Motor neuron (in vitro differentiated cells): ENCODE measurements at regions not wholly inside any gene's neighbourhood (a gene's known extent, or its start where the extent isn't known, plus 50 kb on each side); places are given as distances from the start of the nearest gene placed in this dataset.

ENCODE experiments used
- ATAC-seq, 8 experiments: fragments of 200-7000 bp; cut with Tn5 transposase; replicated peaks in 6 of 8; 2 replicates each; pipeline ENCODE4 v1.8.0; 2021; ENCODE audit warnings: mild to moderate bottlenecking in 8 of 8, moderate library complexity in 8 of 8
- H3K27ac ChIP-seq, 2 donors: fragments of 250-450 bp; sonication (Bioruptor Pico); 2 replicates each; pipeline ENCODE4 v1.9.0; 2021; ENCODE audit warnings: antibody characterized with exemption in 2 of 2, mild to moderate bottlenecking in 2 of 2, moderate library complexity in 1 of 2
- H3K4me1 ChIP-seq, 2 donors: fragments of 250-450 bp; sonication (Bioruptor Pico); replicated peaks in 1 of 2; 2 replicates each; pipeline ENCODE4 v1.6.1; 2021; ENCODE audit warnings: antibody characterized with exemption in 2 of 2, mild to moderate bottlenecking in 2 of 2, moderate library complexity in 1 of 2
- H3K4me3 ChIP-seq, 5 donors: fragments of 250-450 bp; sonication (Bioruptor Pico); 2 replicates each; pipeline ENCODE4 v1.9.0; 2021; ENCODE audit warnings: antibody characterized with exemption in 5 of 5, mild to moderate bottlenecking in 5 of 5, moderate library complexity in 4 of 5
- WGBS, 10 experiments: fragments of 450-650 bp; shearing (Covaris generic); methylation state at CpG; one replicate each; pipeline ENCODE4 v1.0.0; 2022; 5-methylcytosine and 5-hydroxymethylcytosine counted together
- in situ Hi-C, 9 experiments: fragments of 400-800 bp; cut with MboI; loops; one replicate each; pipeline ENCODE4 v1.15.0; 2021; ENCODE audit warnings: low sequenced_read_pairs in 9 of 9, low pct_unique_long_range_greater_than_20kb in 2 of 9; ENCODE audit not compliant: unreplicated experiment in 9 of 9

DNA sequence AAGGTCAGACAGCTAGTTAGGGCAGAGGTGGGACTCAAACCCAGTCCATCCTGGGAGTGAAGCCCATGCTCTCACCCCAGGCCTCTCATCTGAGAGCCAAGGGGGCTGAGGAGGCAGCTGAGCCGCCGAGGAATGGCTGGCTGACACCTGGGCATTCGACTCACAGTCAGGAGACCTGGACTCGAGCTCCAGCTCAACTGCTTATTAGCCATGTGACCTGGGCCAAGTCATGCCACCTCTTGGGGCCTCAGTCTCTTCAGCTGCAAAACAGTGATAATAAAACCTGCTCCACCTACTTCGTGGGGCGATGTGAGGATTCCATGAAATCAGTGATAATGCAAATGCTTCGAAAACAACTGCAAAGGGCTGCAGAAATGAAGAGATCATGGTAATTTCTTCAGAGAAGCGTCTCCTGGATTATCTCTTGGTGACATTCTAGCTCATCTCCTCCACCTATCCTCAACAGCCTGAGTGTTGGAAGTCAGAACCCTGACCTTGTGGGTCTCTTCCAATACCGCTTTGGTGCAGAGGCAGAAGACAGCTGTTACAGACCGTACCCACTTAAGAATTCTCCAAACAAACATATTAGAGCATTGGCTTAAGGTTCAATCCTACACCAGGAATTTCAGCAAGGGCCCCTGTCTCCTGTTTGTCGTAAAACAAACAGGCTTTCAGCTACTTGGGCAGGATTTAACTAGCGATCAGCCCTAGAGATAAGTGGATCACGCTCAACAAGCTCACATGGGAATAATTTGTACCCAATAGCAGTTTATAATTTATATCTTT, 60.0 kb upstream of the PIM1 start:
- ATAC-seq: peak in 5 of 8 experiments; percentile 19 to 59 (median 49)

DNA sequence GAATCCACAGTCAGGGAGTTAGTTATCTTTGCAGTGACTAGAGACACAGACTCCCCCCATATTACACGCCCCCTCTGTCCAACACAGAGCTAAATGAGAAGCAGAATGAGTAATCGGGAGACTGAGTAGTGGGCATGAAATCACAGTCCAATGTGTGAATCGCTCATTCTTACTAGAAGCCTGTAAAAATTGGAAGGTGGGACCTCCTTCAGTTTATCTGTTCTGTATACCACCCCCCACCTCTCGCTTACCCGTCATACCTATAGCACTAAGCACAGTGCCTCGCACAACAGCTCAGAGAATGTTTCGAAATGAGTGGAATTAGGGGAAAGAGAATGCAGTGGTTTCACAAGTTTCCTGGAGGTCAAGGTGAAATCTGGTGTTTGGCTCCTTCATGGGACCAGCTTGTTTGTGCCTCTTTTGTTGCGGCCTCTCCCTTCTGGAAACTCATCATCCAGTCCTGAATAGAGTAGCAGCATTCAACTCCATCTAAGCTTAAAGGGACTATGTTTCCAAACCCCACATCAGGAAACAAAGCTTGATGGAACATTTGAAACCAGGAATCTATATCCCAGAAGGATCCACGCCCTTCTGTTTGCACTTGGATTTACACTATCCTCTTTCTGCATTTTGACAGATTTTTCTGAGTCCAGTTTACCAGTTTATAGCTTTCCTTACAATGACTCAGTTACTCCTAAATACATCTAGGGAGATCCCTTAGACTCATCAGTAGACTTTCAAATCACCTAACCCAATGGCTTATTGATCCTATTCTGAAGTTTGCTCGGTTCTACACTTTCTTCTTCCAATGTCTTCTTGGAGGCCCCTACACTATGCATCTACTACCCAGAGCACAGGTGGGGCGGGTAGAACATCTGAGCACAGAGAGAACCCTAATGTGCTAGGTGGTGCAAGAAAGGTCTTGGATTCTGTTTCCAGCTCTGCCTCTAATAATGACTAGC, 59.2 kb upstream of the PIM1 start:
- ATAC-seq: peak in 6 of 8 experiments; percentile 58 to 87 (median 77)
- H3K27ac ChIP-seq: peak overlapping the region; percentile 1 to 40
- in situ Hi-C loops: no loop called here
- H3K4me3 ChIP-seq: no peak overlapping the region
- WGBS, 10 experiments: 63 to 100% (median 78%) methylated on average over 3 to 11 of the region's 11 CpGs
- H3K4me1 ChIP-seq: peaks cover 15 to 19% of the 10 kb centered on the region in 2 donors

More for the DNA sequence above, 60.0 kb upstream of the PIM1 start:
- peak overlapping the region; percentile 1 to 40 for H3K27ac ChIP-seq
- peaks cover 23 to 28% of the 10 kb centered on the region in 2 donors for H3K4me1 ChIP-seq
- WGBS, 10 experiments: 13 to 100% (median 71%) methylated on average over 2 to 10 of the region's 13 CpGs
- H3K4me3 ChIP-seq: no peak overlapping the region
- in situ Hi-C loops: no loop called here

DNA sequence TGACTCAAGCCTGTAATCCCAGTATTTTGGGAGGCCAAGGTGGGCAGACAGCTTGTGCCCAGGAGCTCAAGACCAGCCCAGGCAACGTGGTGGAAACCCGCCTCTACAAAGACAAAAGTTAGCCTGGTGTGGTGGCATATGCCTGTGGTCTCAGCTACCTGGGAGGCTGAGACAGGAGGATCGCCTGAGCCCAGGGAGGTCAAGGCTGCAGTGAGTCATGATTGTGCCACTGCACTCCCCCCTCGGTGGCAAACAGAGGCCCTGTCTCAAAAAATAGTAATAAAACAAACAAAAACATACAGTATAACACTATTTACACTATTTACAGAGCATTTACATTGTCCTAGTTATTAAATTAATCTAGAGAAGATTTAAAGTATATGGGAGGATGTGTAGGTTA, 56.0 kb upstream of the PIM1 start:
- ATAC-seq: no peak

DNA sequence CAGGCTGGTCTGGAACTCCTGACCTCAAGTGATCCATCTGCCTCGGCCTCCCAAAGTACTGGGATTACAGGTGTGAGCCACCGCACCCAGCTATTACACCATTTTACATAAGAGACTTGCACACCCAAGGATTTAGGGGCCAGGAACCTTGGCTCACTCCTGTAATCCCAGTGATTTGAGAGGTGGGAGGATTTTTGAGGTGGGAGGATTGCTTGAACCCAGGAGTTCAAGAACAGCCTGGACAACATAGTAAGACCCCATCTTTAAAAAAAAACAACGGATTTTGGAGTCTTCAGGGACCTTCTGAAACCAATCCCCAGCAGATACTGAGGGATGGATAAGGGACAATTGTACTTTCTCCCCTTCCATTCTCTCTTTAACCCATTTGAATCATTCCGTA, 55.3 kb upstream of the PIM1 start:
- in situ Hi-C loops: no loop called here
- WGBS, 10 experiments: 50 to 100% (median 80%) methylated on average over 1 to 3 of the region's 4 CpGs; no CpG with 5 or more reads in 1 of the 10 experiments

More for the DNA sequence above, 56.0 kb upstream of the PIM1 start:
- no peak overlapping the region for H3K4me3 ChIP-seq
- H3K27ac ChIP-seq: no peak overlapping the region
- 90 to 100% (median 100%) methylated on average over 1 to 4 of the region's 4 CpGs; no CpG with 5 or more reads in 5 of the 10 experiments for WGBS, 10 experiments
- in situ Hi-C loops: no loop called here
- H3K4me1 ChIP-seq: peaks cover 15 to 17% of the 10 kb centered on the region in 2 donors

DNA sequence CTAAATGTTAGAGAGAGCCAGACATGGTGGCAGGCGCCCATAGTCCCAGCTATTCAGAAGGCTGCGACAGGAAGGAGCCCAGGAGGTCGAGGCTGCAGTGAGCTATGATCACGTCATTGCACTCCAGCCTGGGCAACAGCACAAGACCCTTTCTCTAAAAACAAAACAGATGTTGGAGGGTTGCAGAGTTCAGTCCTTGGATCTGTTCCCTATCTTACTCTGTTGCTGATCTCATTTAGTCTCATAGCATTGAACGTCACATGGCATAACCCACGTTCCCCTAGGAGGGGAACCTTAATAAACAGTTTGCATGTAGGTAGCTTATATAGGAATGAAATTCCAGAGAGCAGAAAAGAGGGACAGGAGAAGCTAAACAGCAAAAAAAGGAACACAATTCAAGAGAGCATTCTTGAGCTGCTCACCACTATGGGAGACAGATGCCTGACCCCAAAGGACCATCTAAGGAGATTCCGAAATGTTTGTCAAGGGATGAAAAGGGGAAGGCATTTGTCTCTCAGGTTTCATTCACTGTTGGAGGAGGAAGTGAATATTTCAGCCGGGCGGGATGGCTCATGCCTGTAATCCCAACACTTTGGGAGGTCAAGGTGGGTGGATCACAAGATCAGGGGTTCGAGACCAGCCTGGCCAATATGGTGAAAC, 54.6 kb upstream of the PIM1 start:
- 0 to 81% (median 70%) methylated on average over 1 to 9 of the region's 10 CpGs; no CpG with 5 or more reads in 1 of the 10 experiments for WGBS, 10 experiments
- Histone ChIP-seq H3K4me1 (peaks cover 8% of the 10 kb centered on the region in 2 donors), H3K27ac (no peak overlapping the region), H3K4me3 (no peak overlapping the region)
- ATAC-seq: no peak
- in situ Hi-C loops: no loop called here

More for the DNA sequence above, 55.3 kb upstream of the PIM1 start:
- no peak overlapping the region for H3K27ac ChIP-seq
- no peak for ATAC-seq
- no peak overlapping the region for H3K4me3 ChIP-seq
- H3K4me1 ChIP-seq: peaks cover 15 to 16% of the 10 kb centered on the region in 2 donors

DNA sequence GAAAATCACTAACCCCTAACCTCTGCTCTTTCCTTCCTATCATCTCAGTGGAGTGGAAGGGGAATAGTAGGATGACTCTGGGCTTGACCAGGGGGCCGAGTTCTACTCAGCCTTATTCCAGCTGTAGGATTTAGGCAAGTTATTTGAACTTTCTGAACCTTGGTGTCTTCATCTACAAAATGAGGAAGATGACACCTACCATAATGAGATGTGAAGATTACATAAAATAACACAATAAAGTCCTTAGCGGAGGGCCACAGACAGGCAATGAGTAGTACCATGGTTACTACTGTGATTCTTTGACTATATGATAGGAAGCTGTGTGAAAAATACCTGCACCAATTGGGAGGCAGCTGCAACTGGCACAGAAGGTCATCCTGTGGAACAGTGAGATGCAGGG, 53.6 kb upstream of the PIM1 start:
- no peaks in the 10 kb centered on the region for H3K4me1 ChIP-seq
- in situ Hi-C loops: no loop called here
- WGBS, 10 experiments: 80 to 100% (median 100%) methylated on average over 1 to 2 of the region's 2 CpGs; no CpG with 5 or more reads in 3 of the 10 experiments
- no peak for ATAC-seq
- H3K27ac ChIP-seq: no peak overlapping the region
- H3K4me3 ChIP-seq: no peak overlapping the region

DNA sequence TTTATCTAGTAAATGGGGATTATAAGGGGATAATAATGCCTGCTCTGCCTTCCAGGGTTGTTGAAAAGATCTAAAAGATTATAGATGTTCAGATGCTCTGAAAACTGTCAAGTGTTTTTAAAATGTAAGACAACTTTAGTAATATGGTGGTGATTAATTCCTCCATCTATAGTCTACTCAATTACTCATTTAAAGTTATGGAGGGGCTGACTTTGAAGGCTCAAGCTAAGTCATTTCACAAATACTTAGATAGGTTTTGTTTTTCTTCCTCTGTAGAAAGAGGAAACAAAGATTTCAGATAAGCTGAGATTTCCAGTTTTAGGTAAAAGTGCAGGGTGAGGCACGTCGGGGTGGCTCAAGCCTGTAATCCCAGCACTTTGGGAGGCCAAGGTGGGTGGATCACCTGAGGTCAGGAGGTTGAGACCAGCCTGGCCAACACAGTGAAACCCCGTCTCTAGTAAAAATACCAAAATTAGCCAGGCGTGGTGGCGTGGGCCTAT, 50.5 kb upstream of the PIM1 start:
- WGBS, 10 experiments: 71 to 100% (median 94%) methylated on average over 1 to 5 of the region's 5 CpGs; no CpG with 5 or more reads in 3 of the 10 experiments
- no peak overlapping the region for H3K4me3 ChIP-seq
- H3K27ac ChIP-seq: no peak overlapping the region
- no peak for ATAC-seq
- H3K4me1 ChIP-seq: no peaks in the 10 kb centered on the region
- in situ Hi-C loops: no loop called here
